Nephron progenitor cell (in vitro differentiated cells): ENCODE measurements at regions not wholly inside any gene's neighbourhood (a gene's known extent, or its start where the extent isn't known, plus 50 kb on each side); places are given as distances from the start of the nearest gene placed in this dataset.
"Not testable (repeated sequence)": the region's sequence is repeated elsewhere in the genome, so short reads cannot be mapped to it uniquely, and the experiment has no call there.

Source experiments
- DNase-seq: peaks from one replicate; pipeline ENCODE4 v3.0.0; 2021
- H3K27ac Mint-ChIP-seq: 2 replicates; pipeline ENCODE4 v1.8.0; 2021; ENCODE audit warnings: mild to moderate bottlenecking, moderate library complexity, mixed read lengths
- H3K27me3 Mint-ChIP-seq: 2 replicates; pipeline ENCODE4 v1.8.0; 2021; ENCODE audit warnings: mild to moderate bottlenecking, low read depth, mixed read lengths; ENCODE audit not compliant: poor library complexity
- H3K36me3 Mint-ChIP-seq: 2 replicates; pipeline ENCODE4 v1.8.0; 2021; ENCODE audit warnings: low read depth, mixed read lengths
- H3K4me1 Mint-ChIP-seq: 2 replicates; pipeline ENCODE4 v1.8.0; 2021; ENCODE audit warnings: mixed read lengths
- H3K4me3 Mint-ChIP-seq: 2 replicates; pipeline ENCODE4 v1.8.0; 2021; ENCODE audit warnings: mild to moderate bottlenecking, moderate library complexity, mixed read lengths
- H3K9me3 Mint-ChIP-seq: 2 replicates; pipeline ENCODE4 v1.8.0; 2021; ENCODE audit warnings: mild to moderate bottlenecking, moderate library complexity, mixed read lengths
- CTCF ChIP-seq: fragments of 200-600 bp; sonication (generic); IDR thresholded peaks from 2 replicates; pipeline ENCODE4 v1.5.0; 2021; ENCODE audit warnings: antibody characterized with exemption

GRCh38 chr20:47973519-47974233 lies 188.4 kb upstream of the SULF2 start:
- Mint-ChIP-seq H3K27me3 (peaks cover 10% of the 10 kb centered on the region), H3K36me3 (no peaks in the 10 kb centered on the region), H3K9me3 (no peaks in the 10 kb centered on the region), H3K27ac (peak overlapping the region; percentile 77), H3K4me3 (peak overlapping the region; percentile 18), H3K4me1 (peaks cover 95% of the 10 kb centered on the region)
- TF ChIP-seq CTCF: no peak
- DNase-seq: peak; percentile 78

- TF ChIP-seq CTCF: no peak
- H3K9me3 Mint-ChIP-seq: no peaks in the 10 kb centered on the region
- H3K36me3 Mint-ChIP-seq: no peaks in the 10 kb centered on the region
- H3K27me3 Mint-ChIP-seq: peaks cover 9% of the 10 kb centered on the region
- peak overlapping the region; percentile 77 for H3K27ac Mint-ChIP-seq
- H3K4me1 Mint-ChIP-seq: peaks cover 90% of the 10 kb centered on the region
- DNase-seq: no peak
- H3K4me3 Mint-ChIP-seq: peak overlapping the region; percentile 66
Measured at GRCh38 chr20:47972916-47973309, 187.6 kb upstream of the SULF2 start.

GRCh38 chr20:47972297-47972915 lies 187.1 kb upstream of the SULF2 start:
- Mint-ChIP-seq H3K27ac (peak overlapping the region; percentile 61), H3K4me3 (peak overlapping the region; percentile 66), H3K4me1 (peaks cover 85% of the 10 kb centered on the region)
- not testable (repeated sequence) for H3K36me3 Mint-ChIP-seq, H3K27me3 Mint-ChIP-seq, H3K9me3 Mint-ChIP-seq
- peak; percentile 35 for DNase-seq

GRCh38 chr20:47971058-47971791 lies 185.9 kb upstream of the SULF2 start:
- DNase-seq: no peak
- H3K9me3 Mint-ChIP-seq: no peaks in the 10 kb centered on the region
- no peaks in the 10 kb centered on the region for H3K36me3 Mint-ChIP-seq
- TF ChIP-seq CTCF: no peak
- peak overlapping the region; percentile 21 for H3K4me3 Mint-ChIP-seq
- peaks cover 76% of the 10 kb centered on the region for H3K4me1 Mint-ChIP-seq
- peaks cover 13% of the 10 kb centered on the region for H3K27me3 Mint-ChIP-seq
- H3K27ac Mint-ChIP-seq: peak overlapping the region; percentile 76

- TF ChIP-seq CTCF: no peak
- DNase-seq: no peak
- H3K27me3 Mint-ChIP-seq: peaks cover 18% of the 10 kb centered on the region
- no peaks in the 10 kb centered on the region for H3K36me3 Mint-ChIP-seq
- peak overlapping the region; percentile 76 for H3K27ac Mint-ChIP-seq
- H3K9me3 Mint-ChIP-seq: no peaks in the 10 kb centered on the region
- H3K4me3 Mint-ChIP-seq: no peak overlapping the region
- H3K4me1 Mint-ChIP-seq: peaks cover 68% of the 10 kb centered on the region
Measured at GRCh38 chr20:47970282-47970903, 185.1 kb upstream of the SULF2 start.

- Mint-ChIP-seq H3K4me3 (no peak overlapping the region), H3K27ac (no peak overlapping the region), H3K4me1 (peaks cover 58% of the 10 kb centered on the region), H3K36me3 (no peaks in the 10 kb centered on the region), H3K9me3 (no peaks in the 10 kb centered on the region), H3K27me3 (peaks cover 20% of the 10 kb centered on the region)
- TF ChIP-seq CTCF: no peak
- DNase-seq: no peak
Measured at GRCh38 chr20:47969426-47969825, 184.1 kb upstream of the SULF2 start.
